HG03025 (cell line): ENCODE measurements at regions not wholly inside any gene's neighbourhood (a gene's known extent, or its start where the extent isn't known, plus 50 kb on each side); places are given as distances from the start of the nearest gene placed in this dataset.
"Not testable (repeated sequence)": the region's sequence is repeated elsewhere in the genome, so short reads cannot be mapped to it uniquely, and the experiment has no call there.

ENCODE experiments used
- ATAC-seq: cut with Tn5 transposase; IDR thresholded peaks from one replicate; pipeline ENCODE4 v1.9.1; 2021; ENCODE audit warnings: mild to moderate bottlenecking, moderate library complexity; ENCODE audit not compliant: unreplicated experiment, low FRiP score

- no peak for ATAC-seq
Measured at GRCh38 chr2:226487573-226487972, 312.0 kb downstream of the IRS1 start.

DNA sequence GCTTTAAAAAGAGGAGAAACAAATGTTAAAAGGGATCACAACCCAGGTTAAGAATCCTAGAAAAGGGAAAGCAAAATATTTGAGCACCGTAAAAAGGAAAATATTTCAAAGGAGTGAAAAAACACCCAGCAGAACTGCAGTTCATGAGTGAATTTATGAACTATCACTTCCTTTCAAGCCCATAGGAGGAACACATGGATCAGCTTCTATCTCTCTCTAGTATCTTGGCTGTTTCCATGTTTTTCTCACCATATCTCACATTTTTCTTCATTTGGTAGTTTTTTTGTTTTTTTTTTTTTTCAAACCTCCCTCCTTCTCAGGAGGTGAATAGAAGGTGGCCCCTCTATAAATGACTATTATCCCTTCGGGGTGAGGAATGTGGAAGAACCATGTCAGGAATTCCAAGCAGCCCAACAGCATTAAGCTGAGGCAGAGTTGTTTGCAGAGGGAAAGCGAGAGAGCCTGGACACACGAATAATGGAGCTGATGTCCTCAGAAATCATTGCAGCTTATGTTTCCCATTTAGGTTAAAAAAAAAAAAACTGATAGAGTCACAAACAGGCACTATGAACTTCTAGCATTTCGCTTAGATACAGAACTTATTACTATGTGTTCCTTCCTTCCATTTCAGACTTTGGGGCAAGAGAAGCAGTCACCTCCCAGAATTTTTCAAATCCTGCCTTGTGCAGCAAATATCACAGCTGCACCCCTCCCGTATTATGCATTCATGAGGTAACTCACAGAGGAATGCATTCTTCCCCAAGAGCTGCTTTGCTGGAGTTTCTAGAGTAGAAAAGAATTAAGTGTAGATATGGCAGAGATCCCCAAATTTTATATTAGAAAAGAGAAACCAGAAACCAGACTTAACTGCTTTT is 315.6 kb downstream of the IRS1 start:
- no peak for ATAC-seq

GRCh38 chr2:226483143-226483542 is 316.5 kb downstream of the IRS1 start:
- no peak for ATAC-seq

- ATAC-seq: no peak
Measured at GRCh38 chr2:226478109-226478809, 321.4 kb downstream of the IRS1 start.

- no peak for ATAC-seq
Measured at GRCh38 chr2:226477221-226478108, 322.2 kb downstream of the IRS1 start.

GRCh38 chr2:226475650-226476049 is 324.0 kb downstream of the IRS1 start:
- ATAC-seq: no peak

GRCh38 chr2:226474131-226474530 is 325.5 kb downstream of the IRS1 start:
- no peak for ATAC-seq

DNA sequence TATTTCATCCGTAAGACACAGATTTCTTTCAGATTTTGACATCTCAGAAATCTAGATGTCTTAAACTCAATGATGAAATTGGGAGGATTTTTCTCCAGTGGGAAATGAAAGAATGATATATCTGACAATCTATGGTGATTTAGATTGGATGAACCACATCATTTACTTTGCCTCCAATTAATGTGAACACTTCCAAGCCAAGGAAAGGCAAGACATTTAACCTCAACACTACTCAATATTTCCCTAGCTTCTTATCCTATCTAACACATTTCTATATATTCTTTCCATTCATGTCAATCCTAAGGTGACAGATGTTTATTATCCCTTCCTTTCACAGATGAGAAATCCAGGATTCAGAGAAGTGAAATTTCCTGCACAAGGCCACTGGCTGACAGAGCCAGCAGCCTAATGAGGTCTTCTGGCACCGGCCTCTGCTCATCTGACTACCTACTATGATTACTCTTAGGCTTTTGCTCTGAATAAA is 327.6 kb downstream of the IRS1 start:
- ATAC-seq: no peak

- ATAC-seq: no peak
Measured at GRCh38 chr2:226467633-226468032, 332.0 kb downstream of the IRS1 start.

DNA sequence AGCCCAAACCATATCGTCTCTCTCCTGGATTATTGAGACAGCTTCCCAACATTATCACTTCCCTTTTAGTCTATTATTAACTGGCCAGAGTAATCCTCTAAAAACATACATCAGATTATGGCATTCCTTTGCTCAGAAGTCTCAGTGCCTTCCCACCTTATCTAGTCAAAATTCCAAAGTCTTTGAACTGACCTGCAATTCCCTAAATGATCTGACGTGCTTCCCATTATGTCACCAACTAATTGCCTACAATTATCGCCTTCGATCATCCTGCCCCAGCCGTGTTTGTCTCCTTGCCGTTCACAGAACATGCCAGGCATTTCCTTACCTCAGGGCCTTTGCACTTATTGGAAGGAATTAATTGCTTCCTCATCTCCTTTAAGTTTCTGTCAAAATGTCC is 332.4 kb downstream of the IRS1 start:
- no peak for ATAC-seq

DNA sequence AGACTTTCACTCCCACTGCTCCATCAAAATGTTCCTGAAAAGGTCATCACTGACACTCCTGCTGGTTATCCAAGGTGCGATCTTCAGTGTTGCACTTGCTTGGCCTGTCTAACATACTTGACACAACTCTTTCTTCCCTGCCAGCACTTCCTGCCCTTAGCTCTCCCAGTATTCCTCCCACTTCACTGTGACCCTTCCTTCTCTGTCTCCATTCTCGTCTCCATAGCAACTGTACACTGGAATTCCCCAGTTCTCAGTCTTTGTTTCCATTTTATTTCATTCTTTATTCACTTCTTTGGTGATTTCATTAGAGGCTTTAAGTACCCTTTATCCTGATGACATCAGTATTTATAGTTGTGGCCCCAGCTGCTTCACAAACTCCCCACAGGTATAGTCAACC is 333.0 kb downstream of the IRS1 start:
- no peak for ATAC-seq

DNA sequence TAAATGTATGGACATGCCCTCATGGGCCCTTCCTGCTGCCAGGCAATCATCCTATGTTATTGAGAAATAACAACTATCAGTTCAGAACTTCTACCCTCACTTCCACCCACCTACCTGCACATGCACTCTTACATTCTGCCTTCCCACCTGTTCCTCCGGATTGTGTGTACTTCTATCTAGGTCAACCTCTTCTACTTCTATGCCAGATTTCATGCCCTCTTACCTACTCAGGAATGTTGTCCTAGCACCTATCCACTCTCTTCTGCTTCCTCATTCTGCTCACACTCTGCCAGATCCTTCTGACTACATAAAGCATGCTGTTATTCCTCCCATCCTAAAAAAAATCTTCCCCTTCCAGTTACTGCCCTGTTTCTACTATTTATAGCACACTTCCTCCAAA is 333.5 kb downstream of the IRS1 start:
- no peak for ATAC-seq

DNA sequence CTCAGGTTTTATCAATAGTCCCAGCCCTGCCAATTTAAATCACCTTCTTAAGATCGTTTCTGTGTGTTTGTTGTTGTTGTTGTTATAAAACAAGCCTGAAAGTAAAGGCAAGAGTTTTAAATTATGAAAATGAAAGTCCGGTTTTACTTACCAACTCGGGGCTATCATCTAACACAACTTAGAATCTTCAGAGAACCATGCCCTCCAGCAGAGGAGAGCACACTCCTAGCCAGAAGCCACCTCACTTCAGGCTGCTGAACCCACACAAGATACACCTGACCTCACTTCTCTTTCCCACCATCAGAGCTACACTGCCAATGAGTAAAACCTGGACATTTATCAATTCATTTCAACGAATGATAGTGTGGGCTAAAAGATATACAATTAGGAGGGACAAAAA is 335.2 kb downstream of the IRS1 start:
- ATAC-seq: no peak

DNA sequence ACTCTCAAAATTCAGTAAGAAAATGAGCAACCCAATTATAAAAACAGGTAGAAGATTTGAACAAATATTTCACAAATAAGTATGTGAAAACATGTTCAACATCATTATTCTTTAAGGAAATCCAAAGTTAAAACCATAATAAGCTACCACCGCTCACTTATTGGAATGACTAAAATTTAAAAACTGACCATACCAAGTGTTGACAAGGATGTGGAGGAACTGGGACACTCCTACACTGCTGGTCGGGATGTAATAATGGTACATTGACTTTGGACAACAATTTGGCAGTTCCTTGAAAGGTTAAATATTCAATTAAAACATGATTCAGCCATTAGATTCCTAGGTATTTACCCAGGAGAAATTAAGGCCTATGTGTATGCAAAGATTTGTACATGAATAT is 336.5 kb downstream of the IRS1 start:
- ATAC-seq: no peak

GRCh38 chr2:226461981-226462380 is 337.6 kb downstream of the IRS1 start:
- no peak for ATAC-seq

GRCh38 chr2:226456144-226456543 is 343.5 kb downstream of the IRS1 start:
- not testable (repeated sequence) for ATAC-seq

GRCh38 chr2:226452768-226453167 is 346.9 kb downstream of the IRS1 start:
- no peak for ATAC-seq

DNA sequence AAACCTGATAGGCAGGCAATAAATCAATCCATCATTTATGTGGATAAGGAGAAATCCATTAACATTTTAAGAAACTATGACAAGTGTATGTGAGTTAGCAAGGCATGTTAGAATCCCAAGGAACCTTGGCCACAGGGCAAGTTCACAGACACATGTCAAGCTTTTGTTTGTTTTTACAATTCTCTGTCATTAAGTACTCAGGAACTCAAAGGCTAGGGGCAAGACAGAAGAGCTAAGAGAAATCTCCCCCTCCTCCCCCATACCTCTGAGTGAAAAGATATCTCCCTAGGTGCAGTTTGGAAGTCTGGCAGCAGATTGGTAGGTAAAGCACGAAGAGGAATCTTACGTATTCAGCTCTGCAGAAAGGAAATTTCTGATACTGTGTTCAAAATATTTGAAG is 348.1 kb downstream of the IRS1 start:
- ATAC-seq: no peak

DNA sequence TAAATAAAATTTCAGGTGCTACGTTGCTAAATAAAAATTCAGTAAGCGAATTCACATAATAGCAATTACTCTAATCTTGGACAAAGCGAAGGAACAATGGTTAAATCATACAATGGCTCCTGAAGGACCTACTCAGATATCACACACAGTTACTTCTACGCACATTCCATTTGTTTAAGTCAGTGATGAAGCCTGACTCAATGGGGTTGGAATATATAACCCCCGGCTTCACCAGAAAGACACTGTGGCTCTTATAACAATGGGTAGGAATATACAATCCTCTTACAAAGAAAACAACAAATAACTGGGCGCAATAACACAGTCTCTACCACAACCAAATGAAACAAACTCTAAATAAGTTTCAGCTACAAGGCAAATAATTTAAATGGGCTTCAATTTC is 349.5 kb downstream of the IRS1 start:
- ATAC-seq: no peak

GRCh38 chr2:226447338-226448300 is 352.0 kb downstream of the IRS1 start:
- no peak for ATAC-seq
